AG04449 (cell line): ENCODE measurements at regions not wholly inside any gene's neighbourhood (a gene's known extent, or its start where the extent isn't known, plus 50 kb on each side); places are given as distances from the start of the nearest gene placed in this dataset.
"Not testable (repeated sequence)": the region's sequence is repeated elsewhere in the genome, so short reads cannot be mapped to it uniquely, and the experiment has no call there.

Experiments
- CTCF ChIA-PET: fragments of 350-600 bp; formaldehyde crosslinking; extraction: SDS; loops from one replicate; lab custom pipeline; 2021; ENCODE audit warnings: antibody characterized with exemption; lab: Yijun Ruan, JAX
- POLR2A ChIA-PET: fragments of 400-600, 350-600 bp; formaldehyde crosslinking; extraction: SDS; loops from one replicate; lab custom pipeline; 2020; ENCODE audit warnings: antibody characterized with exemption, inconsistent platforms; lab: Yijun Ruan, JAX
- DNase-seq: peaks from one replicate; pipeline ENCODE4 v3.0.0-alpha.2; 2010; ENCODE audit warnings: low read depth, low spot score
- H3K4me3 ChIP-seq: 2 replicates; pipeline ENCODE4 v1.5.1; 2011; ENCODE audit warnings: low read depth, mild to moderate bottlenecking, control low read depth, low read length
- TF ChIP-seq, protein P1 (sequence below): IDR thresholded peaks from one replicate; pipeline ENCODE4 v1.5.1; 2011; ENCODE audit warnings: mild to moderate bottlenecking, moderate library complexity, low read length, control low read depth, inconsistent platforms; ENCODE audit not compliant: insufficient read depth; ENCODE audit errors: missing control alignments

DNA sequence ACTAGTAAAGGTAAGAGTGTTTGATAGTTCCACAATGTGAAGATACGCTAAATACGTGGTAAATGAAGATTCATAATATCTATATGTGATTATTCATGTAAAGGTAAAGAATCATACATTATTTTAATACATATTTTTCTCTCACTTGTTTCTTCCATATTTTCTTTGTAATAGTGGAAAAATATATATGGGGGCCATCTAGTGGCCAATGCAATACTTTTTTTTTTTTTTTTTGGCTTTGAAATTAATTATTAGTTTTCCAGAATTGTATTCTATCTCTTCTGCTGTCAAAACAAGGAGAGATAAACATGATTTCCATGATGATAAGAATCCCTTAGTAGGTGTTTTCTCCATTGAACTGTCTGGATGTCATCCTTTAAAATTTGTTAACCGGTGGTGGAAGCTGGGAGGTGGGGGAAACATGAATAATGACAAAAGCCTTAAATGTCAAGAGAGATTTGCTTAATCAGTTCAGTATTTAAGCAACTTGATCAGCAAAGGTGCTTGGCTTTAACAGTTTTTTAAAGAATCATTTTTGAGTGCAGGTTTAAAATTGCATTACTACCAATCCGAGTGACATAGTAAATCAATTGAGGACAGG lies 508.7 kb upstream of the HTR2C start:
- ChIA-PET CTCF (interaction anchor here (0.7 kb wide), 1 partner anchor 1201 kb away, joined by 4 read pairs; no protein-coding TSS in a partner anchor), POLR2A (no interaction called here)
- no peak for DNase-seq
- no peak overlapping the region for H3K4me3 ChIP-seq
- TF ChIP-seq, protein P1, sequence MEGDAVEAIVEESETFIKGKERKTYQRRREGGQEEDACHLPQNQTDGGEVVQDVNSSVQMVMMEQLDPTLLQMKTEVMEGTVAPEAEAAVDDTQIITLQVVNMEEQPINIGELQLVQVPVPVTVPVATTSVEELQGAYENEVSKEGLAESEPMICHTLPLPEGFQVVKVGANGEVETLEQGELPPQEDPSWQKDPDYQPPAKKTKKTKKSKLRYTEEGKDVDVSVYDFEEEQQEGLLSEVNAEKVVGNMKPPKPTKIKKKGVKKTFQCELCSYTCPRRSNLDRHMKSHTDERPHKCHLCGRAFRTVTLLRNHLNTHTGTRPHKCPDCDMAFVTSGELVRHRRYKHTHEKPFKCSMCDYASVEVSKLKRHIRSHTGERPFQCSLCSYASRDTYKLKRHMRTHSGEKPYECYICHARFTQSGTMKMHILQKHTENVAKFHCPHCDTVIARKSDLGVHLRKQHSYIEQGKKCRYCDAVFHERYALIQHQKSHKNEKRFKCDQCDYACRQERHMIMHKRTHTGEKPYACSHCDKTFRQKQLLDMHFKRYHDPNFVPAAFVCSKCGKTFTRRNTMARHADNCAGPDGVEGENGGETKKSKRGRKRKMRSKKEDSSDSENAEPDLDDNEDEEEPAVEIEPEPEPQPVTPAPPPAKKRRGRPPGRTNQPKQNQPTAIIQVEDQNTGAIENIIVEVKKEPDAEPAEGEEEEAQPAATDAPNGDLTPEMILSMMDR = no peak

DNA sequence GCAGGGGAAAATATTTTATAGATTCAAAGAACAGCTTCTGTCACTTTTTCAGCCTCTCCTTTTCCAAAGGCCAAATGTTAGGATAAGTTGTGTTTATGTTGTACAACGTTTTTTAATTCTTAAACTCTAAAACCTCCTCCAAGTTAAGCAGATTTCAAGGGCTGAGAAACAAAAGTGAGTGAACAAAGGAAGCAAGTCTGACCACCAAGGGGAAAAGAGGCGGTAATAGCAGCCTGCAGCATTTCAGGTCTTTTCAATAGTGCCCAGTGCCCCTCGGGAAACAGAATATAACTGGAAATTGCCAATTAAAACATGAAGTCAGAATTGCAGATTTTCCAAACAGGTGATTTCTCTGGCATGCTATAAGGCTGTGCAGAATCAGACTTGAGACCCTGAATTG lies 510.0 kb upstream of the HTR2C start:
- ChIA-PET POLR2A (no interaction called here), CTCF (no interaction called here)

DNA sequence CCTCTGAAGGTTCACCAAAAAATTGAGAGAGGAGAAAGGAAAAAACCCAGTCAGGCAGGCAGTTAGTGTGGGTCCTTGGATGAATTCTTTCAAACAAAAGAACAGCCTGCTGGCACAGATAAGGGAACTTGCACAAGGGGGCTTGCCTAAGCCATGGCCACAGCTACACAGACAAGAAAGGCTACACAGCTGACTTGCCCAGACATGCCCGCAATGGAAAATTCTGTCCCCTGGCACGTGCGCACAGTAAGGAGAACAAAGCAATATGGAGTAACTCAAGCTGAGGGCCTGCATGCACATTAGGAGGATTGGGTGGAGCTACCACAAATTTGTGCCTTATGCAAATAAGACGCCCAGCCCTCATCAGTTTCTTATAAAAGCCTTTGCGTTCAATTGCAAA lies 512.5 kb upstream of the HTR2C start:
- POLR2A ChIA-PET = no interaction called here
- CTCF ChIA-PET = no interaction called here
- DNase-seq = no peak
- TF ChIP-seq, protein P1 = no peak
- no peak overlapping the region for H3K4me3 ChIP-seq

More for the DNA sequence above, 510.0 kb upstream of the HTR2C start:
- no peak for DNase-seq
- TF ChIP-seq, protein P1 = no peak
- H3K4me3 ChIP-seq = no peak overlapping the region

DNA sequence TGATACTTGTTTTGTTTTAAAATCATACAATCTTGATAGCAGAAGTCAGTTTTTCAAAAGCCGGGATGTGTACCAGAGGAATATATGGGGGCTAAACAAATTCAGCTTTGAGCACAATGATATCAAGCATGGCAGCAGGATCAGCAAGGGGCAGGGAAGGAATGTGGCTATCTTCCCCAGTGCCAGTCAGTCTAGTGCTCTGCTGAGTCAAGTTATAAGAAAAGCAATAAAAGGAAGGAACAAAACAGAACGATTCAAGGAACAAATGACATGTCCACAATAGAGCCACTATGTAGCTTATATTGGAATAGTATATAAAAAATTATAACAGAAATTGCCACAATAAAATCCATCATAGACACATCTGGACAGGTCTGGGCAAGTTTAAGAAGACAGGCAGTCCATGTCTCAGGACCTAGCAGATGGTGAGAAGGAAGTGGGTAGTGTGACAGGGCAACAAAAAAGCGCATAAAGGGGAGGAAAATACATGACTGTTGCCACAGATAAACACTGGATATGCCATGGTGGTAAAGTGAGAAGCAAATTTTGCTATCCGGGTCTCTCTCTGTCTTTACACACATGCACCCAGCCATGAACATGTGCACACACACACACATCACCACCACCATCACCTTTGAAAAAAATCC lies 518.2 kb upstream of the HTR2C start:
- TF ChIP-seq, protein P1 = no peak

DNA sequence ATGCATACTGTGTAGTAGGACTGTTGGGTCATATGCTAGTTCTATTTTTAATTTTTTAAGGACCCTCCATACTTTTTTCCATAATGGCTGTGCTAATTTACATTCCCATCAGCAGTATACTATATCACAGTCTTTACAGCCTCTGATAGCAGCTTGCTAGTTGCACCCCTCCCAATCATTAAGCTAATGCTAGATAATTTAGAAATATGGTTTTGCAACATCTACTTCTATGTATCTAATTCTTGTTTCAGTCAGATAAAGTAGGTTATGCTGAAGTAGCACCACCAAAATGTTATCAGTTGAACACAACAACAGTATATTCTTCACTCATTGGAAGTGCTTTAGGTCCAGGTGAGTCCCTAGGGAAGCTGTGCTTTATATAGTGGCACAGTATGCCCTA lies 522.7 kb upstream of the HTR2C start:
- CTCF ChIA-PET = no interaction called here
- no peak overlapping the region for H3K4me3 ChIP-seq
- POLR2A ChIA-PET = no interaction called here
- TF ChIP-seq, protein P1 = no peak
- DNase-seq = no peak

More for the DNA sequence above, 518.2 kb upstream of the HTR2C start:
- CTCF ChIA-PET = no interaction called here
- no peak for DNase-seq
- POLR2A ChIA-PET = no interaction called here
- H3K4me3 ChIP-seq = no peak overlapping the region

DNA sequence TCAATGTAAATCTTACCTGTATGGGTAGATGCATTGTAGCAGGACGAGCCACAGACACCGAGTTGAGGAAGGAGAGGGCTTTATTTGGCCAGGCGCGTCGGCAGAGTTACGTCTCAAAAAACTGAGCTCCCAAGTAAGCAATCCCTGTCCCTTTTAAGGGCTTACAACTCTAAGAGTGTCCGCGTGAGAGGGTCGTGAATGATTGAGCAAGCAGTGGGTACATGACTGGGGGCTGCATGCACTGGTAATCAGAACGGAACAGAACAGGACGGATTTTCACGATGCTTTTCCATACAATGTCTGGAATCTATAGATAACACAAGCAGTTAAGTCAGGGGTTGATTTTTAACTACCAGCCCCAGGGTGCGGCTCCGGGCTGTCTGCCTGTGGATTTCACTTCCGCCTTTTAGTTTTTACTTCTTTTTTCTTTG lies 524.9 kb upstream of the HTR2C start:
- CTCF ChIA-PET = no interaction called here
- no peak for DNase-seq
- POLR2A ChIA-PET = no interaction called here
- TF ChIP-seq, protein P1 = no peak
- H3K4me3 ChIP-seq = no peak overlapping the region

DNA sequence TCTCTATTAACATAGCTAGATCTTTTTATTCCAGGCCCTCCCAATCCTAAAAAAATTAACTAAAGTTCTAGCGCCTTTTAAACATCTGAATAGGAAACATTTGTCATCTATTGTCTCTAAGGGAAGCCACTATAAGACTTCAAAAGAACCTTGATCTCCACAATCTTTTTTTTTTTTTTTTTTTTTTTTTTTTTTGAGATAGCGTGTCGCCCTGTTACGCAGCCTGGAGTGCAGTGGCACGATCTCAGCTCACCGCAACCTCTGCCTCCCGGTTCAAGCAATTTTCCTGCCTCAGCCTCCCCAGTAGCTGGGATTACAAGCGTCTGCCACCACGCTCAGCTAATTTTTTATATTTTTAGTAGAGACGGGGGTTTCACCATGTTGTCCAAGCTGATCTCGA lies 526.5 kb upstream of the HTR2C start:
- DNase-seq, POLR2A ChIA-PET, CTCF ChIA-PET, H3K4me3 ChIP-seq: not testable (repeated sequence)
